DOHH2 (cell line): ENCODE measurements at regions not wholly inside any gene's neighbourhood (a gene's known extent, or its start where the extent isn't known, plus 50 kb on each side); places are given as distances from the start of the nearest gene placed in this dataset.

ENCODE experiments used
- H3F3A ChIP-seq: fragments of 200-600 bp; sonication (generic), shearing (Covaris generic); 2 replicates; pipeline ENCODE4 v1.6.0; 2016; ENCODE audit warnings: antibody characterized with exemption, mild to moderate bottlenecking; ENCODE audit not compliant: control insufficient read depth, insufficient read depth
- H3K27ac ChIP-seq: fragments of 200-600 bp; sonication (generic); 2 replicates; pipeline ENCODE4 v1.5.1; 2014; ENCODE audit warnings: low read depth, mild to moderate bottlenecking, low read length, moderate library complexity
- H3K27me3 ChIP-seq: fragments of 200-600 bp; sonication (generic); 2 replicates; pipeline ENCODE4 v1.6.1; 2014; ENCODE audit warnings: mild to moderate bottlenecking, low read length, mixed read lengths; ENCODE audit not compliant: control insufficient read depth
- H3K36me3 ChIP-seq: fragments of 200-600 bp; sonication (generic); 2 replicates; pipeline ENCODE4 v1.6.1; 2014; ENCODE audit warnings: mild to moderate bottlenecking, low read length, moderate library complexity, mixed read lengths; ENCODE audit not compliant: control insufficient read depth
- H3K4me1 ChIP-seq: fragments of 200-600 bp; sonication (generic); 2 replicates; pipeline ENCODE4 v1.6.1; 2014; ENCODE audit warnings: mild to moderate bottlenecking, low read length, mixed read lengths; ENCODE audit not compliant: control insufficient read depth
- H3K4me2 ChIP-seq: fragments of 200-600 bp; sonication (generic); 2 replicates; pipeline ENCODE4 v1.6.0; 2014; ENCODE audit warnings: mild to moderate bottlenecking, low read length, moderate library complexity
- H3K4me3 ChIP-seq: fragments of 200-600 bp; sonication (generic); 2 replicates; pipeline ENCODE4 v1.5.1; 2014; ENCODE audit warnings: mild to moderate bottlenecking, low read length, mixed read lengths
- H3K79me2 ChIP-seq: fragments of 200-600 bp; sonication (generic); 2 replicates; pipeline ENCODE4 v1.6.1; 2014; ENCODE audit warnings: mild to moderate bottlenecking, low read length, mixed read lengths; ENCODE audit not compliant: control insufficient read depth
- H3K9me2 ChIP-seq: fragments of 200-600 bp; sonication (generic); replicated peaks from 2 replicates; pipeline ENCODE4 v1.6.1; 2014; ENCODE audit warnings: mild to moderate bottlenecking, low read length, mixed read lengths; ENCODE audit not compliant: control insufficient read depth
- H3K9me3 ChIP-seq: fragments of 200-600 bp; sonication (generic); 2 replicates; pipeline ENCODE4 v1.6.1; 2014; ENCODE audit warnings: antibody characterized with exemption, low read length, mixed read lengths; ENCODE audit not compliant: control insufficient read depth, insufficient read depth
- H4K20me1 ChIP-seq: fragments of 200-600 bp; sonication (generic); 2 replicates; pipeline ENCODE4 v1.6.0; 2014; ENCODE audit warnings: low read depth, mild to moderate bottlenecking, antibody characterized with exemption, low read length, moderate library complexity; ENCODE audit not compliant: control insufficient read depth, insufficient read depth
- CTCF ChIP-seq: fragments of 200-600 bp; sonication (generic); IDR thresholded peaks from one replicate; pipeline ENCODE4 v1.5.1; 2014; ENCODE audit warnings: antibody characterized with exemption, mild to moderate bottlenecking, low read depth, low read length; ENCODE audit not compliant: poor library complexity, severe bottlenecking
- EZH2phosphoT487 ChIP-seq: fragments of 200-600 bp; sonication (generic); IDR thresholded peaks from 2 replicates; pipeline ENCODE4 v1.6.1; 2017; ENCODE audit warnings: borderline replicate concordance, mild to moderate bottlenecking, antibody characterized with exemption, low read length, moderate library complexity, mixed read lengths

GRCh38 chr6:103081876-103082630 is 1688.5 kb downstream of the GRIK2 start:
- no peak overlapping the region for H3K4me3 ChIP-seq
- TF ChIP-seq EZH2phosphoT487 (no peak), CTCF (no peak)
- H4K20me1 ChIP-seq: no peaks in the 10 kb centered on the region
- H3K4me2 ChIP-seq: no peak overlapping the region
- H3K27ac ChIP-seq: no peak overlapping the region
- H3K79me2 ChIP-seq: no peaks in the 10 kb centered on the region
- H3K36me3 ChIP-seq: no peaks in the 10 kb centered on the region
- peaks cover 5% of the 10 kb centered on the region for H3K4me1 ChIP-seq
- no peaks in the 10 kb centered on the region for H3K9me2 ChIP-seq
- no peaks in the 10 kb centered on the region for H3K27me3 ChIP-seq
- no peaks in the 10 kb centered on the region for H3F3A ChIP-seq
- H3K9me3 ChIP-seq: no peaks in the 10 kb centered on the region

GRCh38 chr6:103081126-103081525 is 1687.6 kb downstream of the GRIK2 start:
- Histone ChIP-seq H3K27ac (no peak overlapping the region), H3K27me3 (no peaks in the 10 kb centered on the region), H3K4me1 (peaks cover 5% of the 10 kb centered on the region), H3K36me3 (no peaks in the 10 kb centered on the region), H3K9me2 (no peaks in the 10 kb centered on the region), H4K20me1 (no peaks in the 10 kb centered on the region), H3F3A (no peaks in the 10 kb centered on the region), H3K4me2 (no peak overlapping the region), H3K79me2 (no peaks in the 10 kb centered on the region), H3K4me3 (no peak overlapping the region), H3K9me3 (no peaks in the 10 kb centered on the region)
- no peak for TF ChIP-seq EZH2phosphoT487

- H3K79me2 ChIP-seq: no peaks in the 10 kb centered on the region
- no peak for TF ChIP-seq CTCF
- no peak overlapping the region for H3K27ac ChIP-seq
- H3K9me2 ChIP-seq: no peaks in the 10 kb centered on the region
- no peak overlapping the region for H3K4me3 ChIP-seq
- no peak overlapping the region for H3K4me2 ChIP-seq
- H3F3A ChIP-seq: no peaks in the 10 kb centered on the region
- H4K20me1 ChIP-seq: no peaks in the 10 kb centered on the region
- H3K27me3 ChIP-seq: no peaks in the 10 kb centered on the region
- no peaks in the 10 kb centered on the region for H3K36me3 ChIP-seq
- peaks cover 5% of the 10 kb centered on the region for H3K4me1 ChIP-seq
- no peaks in the 10 kb centered on the region for H3K9me3 ChIP-seq
Observed at GRCh38 chr6:103080497-103080896, 1687.0 kb downstream of the GRIK2 start.

GRCh38 chr6:103079867-103080266 is 1686.4 kb downstream of the GRIK2 start:
- no peaks in the 10 kb centered on the region for H3K9me2 ChIP-seq
- no peaks in the 10 kb centered on the region for H3K36me3 ChIP-seq
- no peak for TF ChIP-seq EZH2phosphoT487
- no peak for TF ChIP-seq CTCF

More at GRCh38 chr6:103079867-103080266, 1686.4 kb downstream of the GRIK2 start:
- Histone ChIP-seq H3F3A (no peaks in the 10 kb centered on the region), H3K27me3 (no peaks in the 10 kb centered on the region), H3K4me3 (no peak overlapping the region), H4K20me1 (no peaks in the 10 kb centered on the region), H3K79me2 (no peaks in the 10 kb centered on the region), H3K27ac (no peak overlapping the region), H3K4me1 (peaks cover 5% of the 10 kb centered on the region), H3K4me2 (no peak overlapping the region), H3K9me3 (no peaks in the 10 kb centered on the region)
